Parathyroid adenoma (tissue), 2 donors: ENCODE measurements at regions not wholly inside any gene's neighbourhood (a gene's known extent, or its start where the extent isn't known, plus 50 kb on each side); places are given as distances from the start of the nearest gene placed in this dataset.

Source experiments
- H2AFZ ChIP-seq: fragments of 300-600 bp; sonication (generic); one replicate; pipeline ENCODE4 v1.7.0; 2017; ENCODE audit warnings: antibody characterized with exemption, mild to moderate bottlenecking
- H3K27ac ChIP-seq: fragments of 300-600 bp; sonication (generic); one replicate; pipeline ENCODE4 v1.7.0; 2017
- H3K27me3 ChIP-seq: fragments of 300-600 bp; sonication (generic); one replicate; pipeline ENCODE4 v1.7.0; 2017; ENCODE audit warnings: low read length; ENCODE audit not compliant: control insufficient read depth, insufficient read depth
- H3K36me3 ChIP-seq: fragments of 300-600 bp; sonication (generic); one replicate; pipeline ENCODE4 v1.7.0; 2017; ENCODE audit warnings: low read length; ENCODE audit not compliant: control insufficient read depth, insufficient read depth
- H3K4me1 ChIP-seq: fragments of 300-600 bp; sonication (generic); one replicate; pipeline ENCODE4 v1.7.0; 2017; ENCODE audit warnings: control low read depth
- H3K4me2 ChIP-seq: fragments of 300-600 bp; sonication (generic); one replicate; pipeline ENCODE4 v1.7.0; 2017; ENCODE audit warnings: low read length
- H3K4me3 ChIP-seq: fragments of 300-600 bp; sonication (generic); one replicate; pipeline ENCODE4 v1.7.0; 2017; ENCODE audit warnings: low read depth, low read length
- H3K79me2 ChIP-seq: fragments of 300-600 bp; sonication (generic); one replicate; pipeline ENCODE4 v1.7.0; 2017; ENCODE audit warnings: control low read depth
- H3K9ac ChIP-seq: fragments of 300-600 bp; sonication (generic); one replicate; pipeline ENCODE4 v1.7.0; 2017; ENCODE audit warnings: mild to moderate bottlenecking
- H3K9me3 ChIP-seq: fragments of 300-600 bp; sonication (generic); one replicate; pipeline ENCODE4 v1.7.0; 2017; ENCODE audit warnings: low read length; ENCODE audit not compliant: control insufficient read depth
- TF ChIP-seq, protein P1 (sequence below): fragments of 300-600 bp; sonication (generic); IDR thresholded peaks from one replicate; pipeline ENCODE4 v1.7.0; 2017; ENCODE audit warnings: antibody characterized with exemption, mild to moderate bottlenecking
- donor health status: primary hyperparathyroidism.

- Histone ChIP-seq H3K4me3 (no peak overlapping the region), H3K4me2 (no peak overlapping the region), H3K4me1 (no peaks in the 10 kb centered on the region), H3K9me3 (no peaks in the 10 kb centered on the region), H2AFZ (no peak overlapping the region), H3K79me2 (no peaks in the 10 kb centered on the region), H3K36me3 (no peaks in the 10 kb centered on the region), H3K9ac (no peak overlapping the region), H3K27ac (no peak overlapping the region), H3K27me3 (no peaks in the 10 kb centered on the region)
- TF ChIP-seq, protein P1, sequence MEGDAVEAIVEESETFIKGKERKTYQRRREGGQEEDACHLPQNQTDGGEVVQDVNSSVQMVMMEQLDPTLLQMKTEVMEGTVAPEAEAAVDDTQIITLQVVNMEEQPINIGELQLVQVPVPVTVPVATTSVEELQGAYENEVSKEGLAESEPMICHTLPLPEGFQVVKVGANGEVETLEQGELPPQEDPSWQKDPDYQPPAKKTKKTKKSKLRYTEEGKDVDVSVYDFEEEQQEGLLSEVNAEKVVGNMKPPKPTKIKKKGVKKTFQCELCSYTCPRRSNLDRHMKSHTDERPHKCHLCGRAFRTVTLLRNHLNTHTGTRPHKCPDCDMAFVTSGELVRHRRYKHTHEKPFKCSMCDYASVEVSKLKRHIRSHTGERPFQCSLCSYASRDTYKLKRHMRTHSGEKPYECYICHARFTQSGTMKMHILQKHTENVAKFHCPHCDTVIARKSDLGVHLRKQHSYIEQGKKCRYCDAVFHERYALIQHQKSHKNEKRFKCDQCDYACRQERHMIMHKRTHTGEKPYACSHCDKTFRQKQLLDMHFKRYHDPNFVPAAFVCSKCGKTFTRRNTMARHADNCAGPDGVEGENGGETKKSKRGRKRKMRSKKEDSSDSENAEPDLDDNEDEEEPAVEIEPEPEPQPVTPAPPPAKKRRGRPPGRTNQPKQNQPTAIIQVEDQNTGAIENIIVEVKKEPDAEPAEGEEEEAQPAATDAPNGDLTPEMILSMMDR, result no peak
Measured at GRCh38 chr3:157841029-157841428, 265.2 kb downstream of the SHOX2 start.

GRCh38 chr3:157840564-157840963 is 265.7 kb downstream of the SHOX2 start:
- Histone ChIP-seq H3K9me3 (no peaks in the 10 kb centered on the region), H2AFZ (no peak overlapping the region)
- TF ChIP-seq, protein P1, result no peak

DNA sequence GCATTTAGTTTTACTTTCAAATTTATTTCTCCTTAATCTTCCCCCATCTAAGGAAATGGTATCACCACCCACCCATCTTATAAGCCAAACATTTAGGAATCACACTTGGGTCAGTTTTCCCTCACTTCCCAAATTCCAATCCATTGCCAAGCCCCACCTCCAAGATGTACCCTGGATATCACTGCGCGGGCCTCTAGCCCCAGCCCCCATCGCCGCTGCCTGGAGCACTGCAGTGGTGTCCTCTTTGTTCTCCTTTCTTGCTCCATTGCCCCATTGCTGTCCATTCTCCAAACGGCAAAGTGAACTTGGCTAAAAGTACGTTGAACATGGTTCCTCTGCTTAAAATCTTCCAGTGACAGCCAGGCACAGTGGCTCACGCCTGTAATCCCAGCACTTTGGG is 267.8 kb downstream of the SHOX2 start:
- Histone ChIP-seq H3K36me3 (no peaks in the 10 kb centered on the region), H3K27ac (no peak overlapping the region), H3K4me2 (no peak overlapping the region), H2AFZ (no peak overlapping the region), H3K4me3 (no peak overlapping the region), H3K27me3 (no peaks in the 10 kb centered on the region), H3K79me2 (no peaks in the 10 kb centered on the region), H3K9me3 (peaks cover 2% of the 10 kb centered on the region), H3K9ac (no peak overlapping the region), H3K4me1 (no peaks in the 10 kb centered on the region)
- TF ChIP-seq, protein P1, result no peak

More at GRCh38 chr3:157840564-157840963, 265.7 kb downstream of the SHOX2 start:
- Histone ChIP-seq H3K79me2 (no peaks in the 10 kb centered on the region), H3K27ac (no peak overlapping the region), H3K4me3 (no peak overlapping the region), H3K36me3 (no peaks in the 10 kb centered on the region), H3K9ac (no peak overlapping the region), H3K27me3 (no peaks in the 10 kb centered on the region), H3K4me1 (no peaks in the 10 kb centered on the region), H3K4me2 (no peak overlapping the region)

DNA sequence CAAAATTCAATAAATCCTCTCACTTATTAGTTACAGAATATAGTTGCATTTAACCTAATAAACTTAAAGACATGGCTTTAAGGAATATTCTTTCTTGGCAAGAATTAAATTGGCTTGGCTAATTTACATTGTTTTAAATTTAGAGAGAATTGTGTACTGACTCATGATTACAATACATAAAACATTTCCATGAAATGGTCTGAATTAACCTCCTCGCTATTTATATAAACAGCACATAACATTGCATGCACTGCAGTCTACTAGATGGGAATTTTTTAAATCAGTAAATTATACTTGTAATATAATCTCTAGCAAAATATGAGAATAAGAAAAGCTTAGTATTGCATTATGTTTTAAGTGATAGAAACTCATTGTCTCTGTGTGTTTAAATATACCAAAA is 268.9 kb downstream of the SHOX2 start:
- H3K9me3 ChIP-seq, result peaks cover 3% of the 10 kb centered on the region
- no peaks in the 10 kb centered on the region for H3K27me3 ChIP-seq
- TF ChIP-seq, protein P1, result no peak
- no peaks in the 10 kb centered on the region for H3K36me3 ChIP-seq
- H3K4me1 ChIP-seq, result no peaks in the 10 kb centered on the region
- H3K27ac ChIP-seq, result no peak overlapping the region
- H3K9ac ChIP-seq, result no peak overlapping the region
- no peak overlapping the region for H3K4me3 ChIP-seq
- H3K4me2 ChIP-seq, result no peak overlapping the region
- H2AFZ ChIP-seq, result no peak overlapping the region
- H3K79me2 ChIP-seq, result no peaks in the 10 kb centered on the region

GRCh38 chr3:157836022-157836421 is 270.2 kb downstream of the SHOX2 start:
- no peak overlapping the region for H3K27ac ChIP-seq
- H3K4me3 ChIP-seq, result no peak overlapping the region
- no peaks in the 10 kb centered on the region for H3K27me3 ChIP-seq
- no peaks in the 10 kb centered on the region for H3K36me3 ChIP-seq
- no peaks in the 10 kb centered on the region for H3K79me2 ChIP-seq
- H2AFZ ChIP-seq, result no peak overlapping the region
- no peak overlapping the region for H3K4me2 ChIP-seq
- H3K9ac ChIP-seq, result no peak overlapping the region
- H3K4me1 ChIP-seq, result no peaks in the 10 kb centered on the region
- TF ChIP-seq, protein P1, result no peak
- H3K9me3 ChIP-seq, result peaks cover 3% of the 10 kb centered on the region
